Small intestine (tissue), 7 donors: ENCODE measurements at regions not wholly inside any gene's neighbourhood (a gene's known extent, or its start where the extent isn't known, plus 50 kb on each side); places are given as distances from the start of the nearest gene placed in this dataset.
"Not testable (repeated sequence)": the region's sequence is repeated elsewhere in the genome, so short reads cannot be mapped to it uniquely, and the experiment has no call there.

Experiments
- DNase-seq, 2 donors: peaks; one replicate each; pipeline versions ENCODE4 v3.0.0 to v3.0.0-alpha.2; 2013
- FAIRE-seq: peaks from 2 replicates; lab custom pipeline; 2012; peaks lifted over from hg19 to GRCh38; lab: Jason Lieb, UNC
- H3K27ac ChIP-seq, 3 donors: one replicate each; pipeline ENCODE4 v1.5.1; 2013; ENCODE audit warnings: low read length in 2 of 3, mild to moderate bottlenecking in 2 of 3, control low read depth in 1 of 3, inconsistent platforms in 1 of 3, low read depth in 1 of 3, moderate library complexity in 1 of 3
- H3K27me3 ChIP-seq, 3 donors: one replicate each; pipeline ENCODE4 v1.6.1; 2013; ENCODE audit warnings: low read length in 3 of 3, inconsistent platforms in 1 of 3; ENCODE audit not compliant: control insufficient read depth in 3 of 3, insufficient read depth in 3 of 3
- H3K36me3 ChIP-seq, 3 donors: one replicate each; pipeline ENCODE4 v1.6.1; 2013; ENCODE audit warnings: low read length in 3 of 3, inconsistent platforms in 1 of 3, low read depth in 1 of 3, mild to moderate bottlenecking in 1 of 3, moderate library complexity in 1 of 3; ENCODE audit not compliant: control insufficient read depth in 3 of 3, insufficient read depth in 2 of 3
- H3K4me1 ChIP-seq, 3 donors: one replicate each; pipeline ENCODE4 v1.6.1; 2013; ENCODE audit warnings: low read length in 2 of 3, inconsistent platforms in 1 of 3, low read depth in 1 of 3, mild to moderate bottlenecking in 1 of 3, moderate library complexity in 1 of 3; ENCODE audit not compliant: control insufficient read depth in 3 of 3, insufficient read depth in 2 of 3
- H3K4me3 ChIP-seq, 3 donors: one replicate each; pipeline ENCODE4 v1.5.1; 2013; ENCODE audit warnings: low read length in 3 of 3, control low read depth in 1 of 3, inconsistent platforms in 1 of 3, low read depth in 1 of 3, mild to moderate bottlenecking in 1 of 3, moderate library complexity in 1 of 3
- H3K9me3 ChIP-seq, 2 donors: one replicate each; pipeline ENCODE4 v1.6.1; 2013; ENCODE audit warnings: low read depth in 1 of 2, low read length in 1 of 2; ENCODE audit not compliant: control insufficient read depth in 2 of 2, insufficient read depth in 1 of 2
- WGBS, 3 donors: extraction: QIAGEN DNeasy Blood & Tissue Kit; methylation state at CpG; one replicate each; pipeline ENCODE4 v1.1.7; 2013; 5-methylcytosine and 5-hydroxymethylcytosine counted together
- donor health status: healthy with polysubstance abuse.
- donor health status: control.
- donor health status: control.
- donor health status: Bipolar disorder and iron deficiency.
- donor health status: healthy.

- 56 to 71% (median 59%) methylated on average over 3 of the region's 3 CpGs for WGBS, 3 donors
- no peak overlapping the region for H3K4me3 ChIP-seq
- H3K4me1 ChIP-seq = no peaks in the 10 kb centered on the region
- DNase-seq (no peak), FAIRE-seq (no peak)
- H3K9me3 ChIP-seq = peaks cover 0 to 4% of the 10 kb centered on the region in 2 donors
- H3K27me3 ChIP-seq = no peaks in the 10 kb centered on the region
- no peak overlapping the region for H3K27ac ChIP-seq
- no peaks in the 10 kb centered on the region for H3K36me3 ChIP-seq
Observed at GRCh38 chr5:159668556-159668955, 247.7 kb upstream of the ADRA1B start.

DNA sequence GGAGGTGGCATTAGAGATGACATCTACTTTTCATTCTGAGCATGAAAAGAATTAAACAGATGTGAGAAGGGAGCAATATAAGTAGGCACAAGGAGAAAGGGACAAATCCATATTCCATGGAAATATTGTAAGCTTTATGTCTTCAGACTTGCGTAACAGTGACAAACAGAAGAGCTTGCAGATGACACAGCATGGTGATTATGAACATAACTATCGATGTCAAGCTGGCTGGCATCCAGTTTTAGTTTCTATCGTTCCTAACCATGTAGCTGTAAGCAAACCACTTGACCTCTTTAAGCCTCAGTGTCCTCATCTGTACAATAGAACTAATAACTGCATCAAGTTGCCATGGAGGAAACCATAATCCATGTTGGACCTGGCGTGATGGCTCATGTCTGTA, 246.7 kb upstream of the ADRA1B start:
- H3K9me3 ChIP-seq = peaks cover 0 to 4% of the 10 kb centered on the region in 2 donors
- no peak overlapping the region for H3K4me3 ChIP-seq
- FAIRE-seq = no peak
- no peak for DNase-seq
- H3K4me1 ChIP-seq = no peaks in the 10 kb centered on the region
- H3K36me3 ChIP-seq = no peaks in the 10 kb centered on the region
- H3K27ac ChIP-seq = no peak overlapping the region
- 77 to 84% (median 81%) methylated on average over 4 of the region's 4 CpGs for WGBS, 3 donors
- no peaks in the 10 kb centered on the region for H3K27me3 ChIP-seq

- Histone ChIP-seq H3K27me3 (no peaks in the 10 kb centered on the region), H3K27ac (no peak overlapping the region), H3K9me3 (peaks cover 0 to 4% of the 10 kb centered on the region in 2 donors), H3K36me3 (no peaks in the 10 kb centered on the region), H3K4me3 (no peak overlapping the region), H3K4me1 (no peaks in the 10 kb centered on the region)
- FAIRE-seq (no peak), DNase-seq (no peak)
Observed at GRCh38 chr5:159671886-159672285, 244.4 kb upstream of the ADRA1B start.

- no peak overlapping the region for H3K27ac ChIP-seq
- no peak for FAIRE-seq
- 76 to 90% (median 78%) methylated on average over 2 of the region's 2 CpGs for WGBS, 3 donors
Observed at GRCh38 chr5:159673538-159673937, 242.7 kb upstream of the ADRA1B start.

DNA sequence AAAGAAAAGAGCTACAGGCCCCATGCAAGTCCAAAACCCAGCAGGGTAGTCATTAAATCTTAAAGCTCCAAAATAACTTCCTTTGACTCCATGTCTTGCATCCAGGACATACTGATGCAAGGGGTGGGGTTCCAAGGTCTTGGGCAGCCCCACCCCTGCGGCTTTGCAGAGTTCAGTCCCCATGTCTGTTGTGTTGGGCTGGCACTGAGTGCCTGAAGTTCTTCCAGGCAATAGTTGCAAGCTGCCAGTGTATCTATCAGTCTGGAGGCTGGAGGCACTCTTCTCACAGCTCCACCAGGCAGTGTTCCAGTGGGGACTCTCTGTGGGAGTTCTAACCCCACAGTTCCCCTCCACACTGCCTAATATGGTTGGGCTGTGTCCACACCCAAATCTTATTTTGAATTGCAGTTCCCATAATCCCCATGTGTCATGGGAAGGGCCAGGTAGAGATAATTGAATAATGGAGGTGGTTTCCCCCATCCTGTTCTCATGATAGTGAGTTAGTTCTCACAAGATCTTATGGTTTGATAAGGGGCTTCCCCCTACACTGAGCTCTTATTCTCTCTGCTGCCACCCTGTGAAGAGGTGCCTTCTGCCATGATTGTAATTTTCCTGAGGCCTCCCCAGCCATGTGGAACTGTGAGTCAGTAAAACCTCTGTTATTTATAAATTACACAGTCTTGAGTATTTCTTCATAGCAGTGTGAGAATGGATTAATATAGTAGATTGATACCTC, 237.5 kb upstream of the ADRA1B start:
- H3K4me1 ChIP-seq = no peaks in the 10 kb centered on the region
- H3K27ac ChIP-seq = no peak overlapping the region
- no peak for DNase-seq
- no peaks in the 10 kb centered on the region for H3K36me3 ChIP-seq
- no peak for FAIRE-seq
- no peaks in the 10 kb centered on the region for H3K27me3 ChIP-seq
- H3K9me3 ChIP-seq = peaks cover 1 to 24% of the 10 kb centered on the region in 2 donors
- WGBS, 3 donors = 13 to 68% (median 36%) methylated on average over 1 of the region's 1 CpG
- no peak overlapping the region for H3K4me3 ChIP-seq

More at GRCh38 chr5:159673538-159673937, 242.7 kb upstream of the ADRA1B start:
- peaks cover 0 to 4% of the 10 kb centered on the region in 2 donors for H3K9me3 ChIP-seq
- H3K4me1 ChIP-seq = no peaks in the 10 kb centered on the region
- no peak for DNase-seq
- no peaks in the 10 kb centered on the region for H3K36me3 ChIP-seq
- H3K27me3 ChIP-seq = no peaks in the 10 kb centered on the region
- no peak overlapping the region for H3K4me3 ChIP-seq

DNA sequence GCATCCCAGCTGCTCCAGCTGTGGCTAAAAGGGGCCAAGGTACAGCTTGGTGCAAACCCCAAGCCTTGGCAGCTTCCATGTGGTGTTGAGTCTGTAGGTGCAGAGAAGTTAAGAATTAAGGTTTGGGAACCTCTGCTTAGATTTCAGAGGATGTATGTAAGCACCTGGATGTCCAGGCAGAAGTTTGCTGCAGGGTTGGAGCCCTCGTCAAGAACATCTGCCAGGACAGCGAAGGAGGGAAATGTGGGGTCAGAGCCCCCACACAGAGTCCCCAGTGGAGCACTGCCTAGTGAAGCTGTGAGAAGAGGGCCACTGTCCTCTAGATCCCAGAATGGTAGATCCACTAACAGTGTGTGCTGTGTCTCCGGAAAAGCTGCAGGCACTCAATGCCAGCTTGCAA, 236.2 kb upstream of the ADRA1B start:
- WGBS, 3 donors = 72 to 96% (median 83%) methylated on average over 3 of the region's 3 CpGs
- no peak overlapping the region for H3K27ac ChIP-seq
- H3K4me3 ChIP-seq = no peak overlapping the region
- no peaks in the 10 kb centered on the region for H3K36me3 ChIP-seq
- no peaks in the 10 kb centered on the region for H3K27me3 ChIP-seq
- DNase-seq (no peak), FAIRE-seq (no peak)
- H3K9me3 ChIP-seq = peaks cover 1 to 24% of the 10 kb centered on the region in 2 donors
- H3K4me1 ChIP-seq = no peaks in the 10 kb centered on the region

- DNase-seq (no peak), FAIRE-seq (no peak)
- no peaks in the 10 kb centered on the region for H3K4me1 ChIP-seq
- no peaks in the 10 kb centered on the region for H3K36me3 ChIP-seq
- no peak overlapping the region for H3K4me3 ChIP-seq
- no peaks in the 10 kb centered on the region for H3K27me3 ChIP-seq
- peaks cover 1 to 24% of the 10 kb centered on the region in 2 donors for H3K9me3 ChIP-seq
- no peak overlapping the region for H3K27ac ChIP-seq
Observed at GRCh38 chr5:159681661-159682060, 234.6 kb upstream of the ADRA1B start.

DNA sequence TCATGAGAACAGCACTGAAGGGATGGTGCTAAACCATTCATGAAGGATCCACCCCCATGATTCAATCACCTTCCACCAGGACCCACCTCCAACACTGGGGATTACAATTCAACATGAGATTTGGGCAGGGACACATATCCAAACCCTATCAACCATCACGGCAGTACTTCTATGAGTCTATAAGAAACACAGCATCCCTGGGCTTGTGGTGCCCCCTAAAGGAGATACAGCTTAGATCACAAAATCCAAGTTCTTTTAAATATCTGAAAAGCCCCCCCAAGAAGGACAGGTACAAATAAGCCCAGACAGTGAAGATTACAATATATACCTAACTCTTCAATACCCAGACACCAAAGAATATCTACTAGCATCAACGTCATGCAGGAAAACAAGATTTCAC, 233.7 kb upstream of the ADRA1B start:
- 68 to 77% (median 77%) methylated on average over 2 of the region's 2 CpGs for WGBS, 3 donors
- H3K4me3 ChIP-seq = no peak overlapping the region

GRCh38 chr5:159687892-159688291, 228.4 kb upstream of the ADRA1B start:
- H3K27ac ChIP-seq, DNase-seq, H3K27me3 ChIP-seq: not testable (repeated sequence)

More for the DNA sequence above, 233.7 kb upstream of the ADRA1B start:
- no peak overlapping the region for H3K27ac ChIP-seq
- DNase-seq (no peak), FAIRE-seq (no peak)
- H3K9me3 ChIP-seq = peaks cover 1 to 24% of the 10 kb centered on the region in 2 donors
- no peaks in the 10 kb centered on the region for H3K36me3 ChIP-seq
- H3K4me1 ChIP-seq = no peaks in the 10 kb centered on the region
- no peaks in the 10 kb centered on the region for H3K27me3 ChIP-seq

More at GRCh38 chr5:159687892-159688291, 228.4 kb upstream of the ADRA1B start:
- not testable (repeated sequence) for H3K9me3 ChIP-seq, H3K36me3 ChIP-seq, H3K4me3 ChIP-seq, H3K4me1 ChIP-seq, FAIRE-seq
